Activated gamma-delta T cell treated with anti-CD3 and anti-CD28 coated beads, Interleukin-2, amount 50 U/mL, for 16 hours (primary cell): ENCODE measurements at regions not wholly inside any gene's neighbourhood (a gene's known extent, or its start where the extent isn't known, plus 50 kb on each side); places are given as distances from the start of the nearest gene placed in this dataset.

ENCODE experiments used
- DNase-seq: peaks from one replicate; pipeline ENCODE4 v3.0.0-alpha.2; 2020; ENCODE audit warnings: low read depth

GRCh38 chr5:158644301-158644700, 455.4 kb downstream of the EBF1 start:
- no peak for DNase-seq

DNA sequence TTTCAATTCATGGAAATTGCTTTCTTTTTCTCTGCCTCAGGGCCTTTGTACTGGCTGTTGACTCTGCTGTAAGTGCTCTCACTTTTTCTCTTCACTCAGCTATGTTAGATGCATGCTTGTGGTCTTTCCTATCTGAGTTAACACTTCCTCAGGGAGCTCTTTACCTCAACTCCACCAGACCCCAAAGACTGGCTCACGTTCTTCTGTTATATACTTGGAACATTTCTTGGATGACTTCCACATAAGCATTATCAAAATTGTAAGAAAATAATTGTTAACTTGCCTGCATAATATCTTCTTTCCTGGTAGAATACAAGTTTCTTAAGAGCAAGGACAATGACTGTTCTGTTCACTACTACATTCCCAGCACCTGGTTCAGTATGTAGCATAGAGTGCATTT, 455.9 kb downstream of the EBF1 start:
- DNase-seq, result no peak

DNA sequence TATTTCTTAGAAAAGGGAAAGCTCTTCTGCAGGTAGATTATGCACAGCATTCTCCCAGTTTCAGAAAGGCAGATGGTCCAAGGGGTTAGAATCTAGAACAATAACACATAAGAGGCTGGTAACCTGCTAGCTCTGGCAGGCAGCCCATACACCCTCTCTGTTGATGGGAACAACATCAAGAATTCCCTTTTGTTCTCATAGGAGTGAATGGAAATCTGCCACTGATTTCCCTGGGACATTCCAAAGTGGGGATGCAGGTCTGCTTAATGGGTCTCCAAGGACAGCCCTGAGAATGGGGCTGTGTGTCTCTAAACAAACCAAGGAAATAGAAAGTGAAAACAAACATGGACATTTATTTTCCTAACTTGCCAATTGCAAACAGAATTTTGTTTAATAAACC, 456.8 kb downstream of the EBF1 start:
- DNase-seq, result no peak

GRCh38 chr5:158641016-158641415, 458.7 kb downstream of the EBF1 start:
- no peak for DNase-seq

DNA sequence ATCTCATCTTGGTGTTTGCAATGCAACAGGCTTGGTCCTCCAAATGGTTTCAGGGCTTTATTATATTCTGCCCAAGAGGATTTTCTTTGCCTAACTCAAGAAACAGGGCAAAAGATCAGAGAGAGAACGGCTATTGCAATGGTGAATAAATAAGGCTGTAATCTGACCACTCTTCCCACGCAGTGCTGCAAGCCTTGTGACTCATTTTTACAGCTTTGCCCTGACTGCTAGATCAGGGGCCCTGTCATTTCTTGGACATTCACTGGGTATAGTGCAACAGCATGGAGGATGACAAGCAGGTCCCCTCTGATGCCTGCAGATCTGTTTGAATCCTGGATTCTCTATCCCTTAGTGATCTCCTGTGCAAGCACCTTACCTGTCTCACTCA, 459.1 kb downstream of the EBF1 start:
- no peak for DNase-seq

DNA sequence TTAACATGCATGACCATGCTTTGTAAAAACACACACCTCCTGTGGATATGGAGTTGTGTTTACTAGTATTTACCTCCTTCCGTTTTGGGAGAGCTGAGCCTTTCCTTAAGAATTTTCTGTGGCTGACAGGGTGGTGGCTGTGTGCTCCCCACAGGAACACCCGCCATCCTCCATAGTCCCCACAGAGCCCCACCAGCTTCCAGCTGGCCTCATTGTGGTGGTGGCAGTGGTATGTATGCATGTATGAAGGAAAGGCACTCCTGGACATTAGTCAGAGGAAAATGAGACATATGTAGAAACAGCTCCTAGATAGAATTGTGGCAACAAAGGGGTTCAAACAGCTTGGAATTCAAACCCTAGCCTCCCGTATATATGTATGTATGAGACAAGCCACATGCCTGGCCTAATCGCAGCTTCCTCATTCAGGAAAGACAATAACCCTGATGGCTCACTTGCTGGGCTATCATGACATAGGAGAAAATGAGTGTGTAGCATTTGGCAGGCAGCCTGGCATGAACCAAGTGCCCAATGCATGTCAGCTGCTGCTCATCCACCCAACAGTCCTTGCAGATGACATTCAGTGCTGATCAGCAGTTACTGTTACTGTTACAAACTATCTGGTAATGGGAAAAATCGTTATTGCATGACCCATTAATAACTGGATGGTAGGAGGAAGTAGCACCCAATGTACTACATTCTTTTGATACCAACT, 459.7 kb downstream of the EBF1 start:
- no peak for DNase-seq

- no peak for DNase-seq
Observed at GRCh38 chr5:158638396-158638795, 461.3 kb downstream of the EBF1 start.

DNA sequence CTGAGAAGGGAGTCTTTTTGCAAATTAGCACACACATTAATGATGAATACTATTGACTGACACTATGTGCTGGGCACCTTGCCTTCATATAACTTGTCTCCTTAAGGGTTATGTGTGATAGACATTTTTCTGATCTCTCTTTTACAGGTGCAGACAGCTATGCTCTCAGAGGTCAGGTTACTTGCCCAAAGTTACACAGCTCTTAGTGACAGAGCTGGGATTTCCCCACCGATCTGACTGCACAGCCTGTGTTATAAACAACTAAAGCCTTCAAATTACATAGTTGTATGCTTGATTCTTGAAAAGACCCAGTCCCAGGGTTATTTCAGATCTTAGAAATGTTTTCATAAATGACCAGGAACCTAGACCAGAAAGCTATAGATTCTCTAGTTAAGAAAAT, 462.7 kb downstream of the EBF1 start:
- DNase-seq, result no peak

- DNase-seq, result no peak
Observed at GRCh38 chr5:158635565-158635964, 464.2 kb downstream of the EBF1 start.

DNA sequence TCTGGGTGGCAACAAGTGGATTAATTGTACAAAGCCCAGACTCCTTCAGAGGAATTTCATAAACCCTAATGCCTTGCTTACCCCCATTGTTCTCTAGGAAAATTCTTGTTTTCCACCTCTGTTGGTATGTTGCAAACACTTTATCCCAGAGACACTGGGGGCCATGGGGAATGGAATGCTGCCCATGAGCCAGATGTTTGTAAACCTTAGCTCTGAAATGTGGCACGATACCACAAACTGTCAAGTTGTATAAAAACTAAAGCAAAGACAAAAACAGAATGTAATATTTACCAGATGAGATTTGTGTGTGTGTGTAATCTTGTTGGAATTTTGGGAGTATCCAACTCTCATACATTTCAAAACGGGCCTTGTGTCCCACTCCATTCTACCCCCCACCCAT, 465.0 kb downstream of the EBF1 start:
- DNase-seq, result no peak

DNA sequence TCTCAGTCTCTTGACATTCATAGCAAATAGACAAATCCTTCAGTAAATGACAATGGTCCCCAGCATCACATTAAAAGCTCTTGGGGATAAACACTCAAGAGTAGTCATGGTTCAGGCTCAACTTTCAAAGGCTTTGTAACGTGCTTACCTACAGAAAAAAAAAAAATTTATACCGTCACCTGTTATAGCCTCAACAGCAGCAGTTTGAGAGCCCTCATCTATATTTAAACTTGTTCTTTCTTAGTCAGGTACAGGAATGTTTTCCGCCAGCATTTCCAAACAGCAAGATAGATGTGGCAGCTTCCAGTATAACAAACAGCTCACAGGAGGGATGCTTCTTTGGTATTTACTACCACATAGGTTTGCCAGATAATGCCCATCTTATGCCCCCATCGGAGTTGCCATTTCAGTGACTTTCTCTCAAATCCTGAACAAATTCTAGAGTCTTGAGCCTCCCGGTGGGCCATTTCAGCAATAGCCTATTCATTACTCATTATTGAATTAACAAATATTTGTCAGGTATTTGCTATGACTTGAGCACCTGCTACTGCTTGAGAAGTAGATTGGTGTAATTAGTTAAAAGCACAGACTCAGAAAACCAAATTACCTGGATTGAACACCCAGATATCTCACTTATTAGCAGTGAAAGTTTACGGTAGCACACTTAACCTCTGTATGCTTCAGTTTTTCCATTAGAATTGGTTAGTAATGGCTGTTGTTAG, 470.0 kb downstream of the EBF1 start:
- DNase-seq, result no peak

- DNase-seq, result no peak
Observed at GRCh38 chr5:158626718-158627117, 473.0 kb downstream of the EBF1 start.

DNA sequence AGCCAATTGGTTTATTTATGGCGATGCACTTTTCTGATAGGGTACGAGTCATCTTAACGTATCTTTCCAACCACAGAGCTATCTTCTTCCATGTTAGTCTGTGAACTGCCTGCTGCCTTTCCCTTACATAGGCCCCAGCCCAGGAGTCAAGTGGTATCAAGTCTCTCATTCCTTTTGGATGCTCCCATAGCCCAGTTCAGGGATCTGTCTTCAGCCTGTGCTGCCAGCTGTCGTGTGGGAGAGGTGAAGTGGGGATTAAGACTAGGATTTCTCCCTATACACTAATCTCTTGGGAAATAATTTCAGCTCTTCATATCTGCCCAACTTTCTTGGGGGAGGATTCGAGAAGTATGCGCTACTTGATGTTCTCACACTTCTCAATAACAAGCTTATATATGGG, 475.7 kb downstream of the EBF1 start:
- DNase-seq, result no peak

- DNase-seq, result no peak
Observed at GRCh38 chr5:158621391-158621790, 478.3 kb downstream of the EBF1 start.

GRCh38 chr5:158619083-158619788, 480.5 kb downstream of the EBF1 start:
- DNase-seq, result no peak

DNA sequence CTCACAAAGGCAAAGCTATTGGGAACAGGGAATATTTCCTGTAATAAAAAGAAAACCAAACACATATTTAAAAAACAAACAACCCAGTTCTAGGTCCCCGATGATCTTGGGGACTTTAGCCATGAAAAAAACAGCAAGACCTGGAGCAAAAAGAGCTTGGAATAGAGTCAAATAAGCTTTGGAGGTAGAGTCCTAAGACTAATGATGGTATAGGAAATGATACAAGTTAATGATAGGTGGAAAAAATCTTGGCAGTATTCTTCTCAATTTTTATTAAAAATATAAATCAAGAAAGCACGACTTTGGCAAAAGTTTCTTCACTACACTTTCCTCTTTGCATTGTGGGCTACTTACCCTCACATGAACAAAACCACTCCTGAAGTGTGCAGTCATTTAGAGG, 481.5 kb downstream of the EBF1 start:
- DNase-seq, result no peak

DNA sequence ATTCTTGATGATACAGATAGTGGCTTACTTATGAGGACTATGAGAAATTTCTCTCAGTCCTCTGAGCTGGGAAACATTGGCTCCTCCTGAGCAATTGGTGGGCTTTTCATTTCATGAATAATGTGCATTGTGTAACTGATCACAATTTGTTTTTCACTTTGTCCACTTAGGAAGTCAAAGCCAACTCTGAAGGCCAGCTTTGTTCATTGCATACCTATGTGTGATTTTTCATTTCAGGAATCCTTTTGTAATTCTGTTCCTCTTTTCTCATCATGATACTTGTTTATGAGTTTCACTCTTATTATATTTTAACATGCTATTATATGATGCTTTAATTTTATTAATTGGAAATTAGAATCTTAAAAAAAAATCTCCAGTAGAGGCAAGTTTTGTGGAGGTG, 483.0 kb downstream of the EBF1 start:
- no peak for DNase-seq

DNA sequence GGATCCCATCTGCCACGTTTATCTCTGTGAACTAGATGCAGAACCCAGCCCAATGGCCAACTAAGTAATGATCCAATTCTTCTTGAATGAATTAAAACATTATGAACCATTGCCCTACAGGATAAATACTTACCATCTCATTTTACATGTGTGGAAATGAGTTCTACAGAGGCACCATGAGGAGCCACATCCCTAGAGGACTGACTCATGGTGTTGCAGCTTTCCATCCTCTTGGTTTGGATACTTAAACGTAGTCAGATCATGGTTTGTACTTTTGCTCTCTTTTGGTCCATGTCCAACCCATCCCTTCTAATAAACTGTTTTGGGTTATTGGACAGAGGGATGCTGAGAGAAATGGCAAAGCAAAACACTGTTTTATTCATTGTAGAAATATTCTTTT, 484.8 kb downstream of the EBF1 start:
- no peak for DNase-seq

GRCh38 chr5:158611581-158611980, 488.1 kb downstream of the EBF1 start:
- DNase-seq, result no peak

GRCh38 chr5:158610051-158610415, 489.7 kb downstream of the EBF1 start:
- DNase-seq, result no peak

DNA sequence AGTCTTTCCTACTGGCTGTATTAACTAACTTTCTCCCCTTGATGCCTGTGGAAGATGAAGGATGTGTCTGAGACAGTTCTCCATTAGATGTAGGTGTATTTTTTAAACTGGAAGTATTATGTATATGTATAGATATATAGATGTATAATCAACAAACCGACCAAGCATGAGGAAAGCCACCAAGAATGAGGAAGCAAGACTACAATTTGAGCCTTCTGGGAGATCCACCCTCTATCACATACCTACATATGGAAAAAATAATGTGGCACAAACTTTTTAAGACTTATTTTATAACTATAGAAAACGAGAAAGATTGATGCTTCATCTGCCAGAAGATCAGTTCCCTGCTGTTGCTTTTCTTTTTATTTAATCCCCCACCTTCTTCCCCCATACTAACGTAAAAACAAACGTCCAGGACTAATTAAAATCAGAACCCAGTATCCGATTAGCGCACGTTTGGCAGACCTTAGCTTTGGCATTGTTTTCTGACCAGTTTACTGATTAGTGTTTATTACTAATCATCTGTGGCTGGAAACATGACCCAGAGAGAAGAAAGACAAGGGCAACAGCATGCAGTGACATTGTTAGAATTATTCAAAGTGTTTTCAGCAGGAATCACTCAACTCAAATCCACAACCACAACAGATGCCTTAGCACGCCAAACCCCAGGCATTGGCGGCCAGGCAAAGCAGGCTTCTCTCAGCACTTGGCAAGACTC, 490.2 kb downstream of the EBF1 start:
- DNase-seq, result no peak

GRCh38 chr5:158607088-158607487, 492.6 kb downstream of the EBF1 start:
- DNase-seq, result no peak

DNA sequence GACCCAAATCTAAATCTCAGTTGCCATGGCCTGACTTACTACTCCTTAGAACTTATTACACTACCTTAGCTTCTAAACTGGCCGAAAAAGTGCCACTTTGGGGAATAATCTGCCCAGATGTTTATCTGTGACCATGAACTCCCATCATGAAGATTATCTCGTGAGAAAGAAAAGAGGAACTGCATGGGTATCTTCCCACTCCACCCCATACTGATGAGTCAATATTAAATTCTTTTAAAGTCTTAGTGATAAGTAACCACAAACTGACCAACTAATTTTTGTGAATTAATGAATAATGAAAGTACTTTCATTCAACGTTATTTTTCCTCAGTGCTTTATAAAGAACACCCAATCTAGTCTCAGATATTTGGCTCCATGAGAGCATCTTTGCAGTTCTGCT, 493.5 kb downstream of the EBF1 start:
- DNase-seq, result no peak
